ENCODE measurements at regions not wholly inside any gene's neighbourhood (a gene's known extent, or its start where the extent isn't known, plus 50 kb on each side); places are given as distances from the start of the nearest gene placed in this dataset.

- H3K9me3 ChIP-seq (ENCODE audit: low read depth): no peaks in the 10 kb centered on the region
- no peaks in the 10 kb centered on the region for H3K36me3 ChIP-seq
- H3K27me3 ChIP-seq: no peaks in the 10 kb centered on the region
- TF ChIP-seq, protein P1, sequence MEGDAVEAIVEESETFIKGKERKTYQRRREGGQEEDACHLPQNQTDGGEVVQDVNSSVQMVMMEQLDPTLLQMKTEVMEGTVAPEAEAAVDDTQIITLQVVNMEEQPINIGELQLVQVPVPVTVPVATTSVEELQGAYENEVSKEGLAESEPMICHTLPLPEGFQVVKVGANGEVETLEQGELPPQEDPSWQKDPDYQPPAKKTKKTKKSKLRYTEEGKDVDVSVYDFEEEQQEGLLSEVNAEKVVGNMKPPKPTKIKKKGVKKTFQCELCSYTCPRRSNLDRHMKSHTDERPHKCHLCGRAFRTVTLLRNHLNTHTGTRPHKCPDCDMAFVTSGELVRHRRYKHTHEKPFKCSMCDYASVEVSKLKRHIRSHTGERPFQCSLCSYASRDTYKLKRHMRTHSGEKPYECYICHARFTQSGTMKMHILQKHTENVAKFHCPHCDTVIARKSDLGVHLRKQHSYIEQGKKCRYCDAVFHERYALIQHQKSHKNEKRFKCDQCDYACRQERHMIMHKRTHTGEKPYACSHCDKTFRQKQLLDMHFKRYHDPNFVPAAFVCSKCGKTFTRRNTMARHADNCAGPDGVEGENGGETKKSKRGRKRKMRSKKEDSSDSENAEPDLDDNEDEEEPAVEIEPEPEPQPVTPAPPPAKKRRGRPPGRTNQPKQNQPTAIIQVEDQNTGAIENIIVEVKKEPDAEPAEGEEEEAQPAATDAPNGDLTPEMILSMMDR (IDR thresholded peaks at IDR 0.05; ENCODE audit: low read depth, low read length): no peak
- DNase-seq (ENCODE audit: low read depth in 1 of 2, low spot score in 1 of 2): peak in 1 of 2 donors; percentile 77
- H3K4me3 ChIP-seq: no peak overlapping the region
- H3K27ac ChIP-seq: peak overlapping the region; percentile 67
- H3K4me1 ChIP-seq (ENCODE audit: low read depth): peaks cover 16% of the 10 kb centered on the region
Observed at GRCh38 chr12:128056136-128056801, 210.7 kb upstream of the TMEM132C start.

DNA sequence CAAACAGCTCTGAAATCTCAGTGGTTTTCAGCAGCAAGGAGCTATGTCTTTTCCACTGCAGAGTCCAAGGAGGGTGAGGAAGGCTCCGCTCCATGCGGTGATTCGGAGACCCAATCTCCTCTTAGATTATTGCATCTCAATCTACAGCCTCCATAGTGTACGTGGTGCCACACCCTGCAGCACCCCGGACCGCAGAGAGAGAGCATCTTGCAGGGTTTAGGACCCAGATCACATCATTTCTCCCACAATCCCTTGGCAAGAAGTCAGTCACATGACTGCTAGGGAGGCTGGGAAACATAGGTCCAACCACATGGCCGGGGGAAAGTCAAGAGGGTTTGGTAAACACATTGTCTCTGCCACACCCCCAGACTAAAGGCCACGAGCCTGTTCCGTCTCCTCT is 209.4 kb upstream of the TMEM132C start:
- H3K9me3 ChIP-seq (ENCODE audit: low read depth): no peaks in the 10 kb centered on the region
- no peak overlapping the region for H3K4me3 ChIP-seq
- H3K36me3 ChIP-seq: no peaks in the 10 kb centered on the region
- no peaks in the 10 kb centered on the region for H3K27me3 ChIP-seq
- TF ChIP-seq, protein P1 (IDR thresholded peaks at IDR 0.05; ENCODE audit: low read depth, low read length): no peak
- H3K27ac ChIP-seq: no peak overlapping the region
- no peak for DNase-seq (ENCODE audit: low read depth in 1 of 2, low spot score in 1 of 2)
- peaks cover 16% of the 10 kb centered on the region for H3K4me1 ChIP-seq (ENCODE audit: low read depth)

GRCh38 chr12:128059621-128060370 is 207.2 kb upstream of the TMEM132C start:
- peaks cover 16% of the 10 kb centered on the region for H3K4me1 ChIP-seq (ENCODE audit: low read depth)
- TF ChIP-seq, protein P1 (IDR thresholded peaks at IDR 0.05; ENCODE audit: low read depth, low read length): no peak
- no peaks in the 10 kb centered on the region for H3K36me3 ChIP-seq

GRCh38 chr12:128068211-128068610 is 198.8 kb upstream of the TMEM132C start:
- TF ChIP-seq, protein P1 (IDR thresholded peaks at IDR 0.05; ENCODE audit: low read depth, low read length): no peak
- no peak for DNase-seq (ENCODE audit: low read depth in 1 of 2, low spot score in 1 of 2)
- no peak overlapping the region for H3K27ac ChIP-seq
- H3K9me3 ChIP-seq (ENCODE audit: low read depth): no peaks in the 10 kb centered on the region
- H3K36me3 ChIP-seq: no peaks in the 10 kb centered on the region
- H3K4me1 ChIP-seq (ENCODE audit: low read depth): no peaks in the 10 kb centered on the region
- H3K27me3 ChIP-seq: no peaks in the 10 kb centered on the region
- H3K4me3 ChIP-seq: no peak overlapping the region

More at GRCh38 chr12:128059621-128060370, 207.2 kb upstream of the TMEM132C start:
- no peaks in the 10 kb centered on the region for H3K9me3 ChIP-seq (ENCODE audit: low read depth)
- no peaks in the 10 kb centered on the region for H3K27me3 ChIP-seq
- no peak overlapping the region for H3K4me3 ChIP-seq
- no peak for DNase-seq (ENCODE audit: low read depth in 1 of 2, low spot score in 1 of 2)
- H3K27ac ChIP-seq: no peak overlapping the region

- no peaks in the 10 kb centered on the region for H3K36me3 ChIP-seq
- H3K4me1 ChIP-seq (ENCODE audit: low read depth): no peaks in the 10 kb centered on the region
- DNase-seq (ENCODE audit: low read depth in 1 of 2, low spot score in 1 of 2): peak; percentile 26 to 75
- no peaks in the 10 kb centered on the region for H3K27me3 ChIP-seq
- H3K4me3 ChIP-seq: no peak overlapping the region
- no peaks in the 10 kb centered on the region for H3K9me3 ChIP-seq (ENCODE audit: low read depth)
- no peak overlapping the region for H3K27ac ChIP-seq
- TF ChIP-seq, protein P1 (IDR thresholded peaks at IDR 0.05; ENCODE audit: low read depth, low read length): peak; percentile 49
Observed at GRCh38 chr12:128069359-128069997, 197.5 kb upstream of the TMEM132C start.
